GM11168 (cell line): ENCODE measurements at regions not wholly inside any gene's neighbourhood (a gene's known extent, or its start where the extent isn't known, plus 50 kb on each side); places are given as distances from the start of the nearest gene placed in this dataset.
"Not testable (repeated sequence)": the region's sequence is repeated elsewhere in the genome, so short reads cannot be mapped to it uniquely, and the experiment has no call there.

Source experiments
- in situ Hi-C: fragments of 300-500 bp; cut with MboI; formaldehyde crosslinking; loops from one replicate; pipeline ENCODE4 v1.12.0; 2022; ENCODE audit warnings: low sequenced_read_pairs; ENCODE audit not compliant: unreplicated experiment

DNA sequence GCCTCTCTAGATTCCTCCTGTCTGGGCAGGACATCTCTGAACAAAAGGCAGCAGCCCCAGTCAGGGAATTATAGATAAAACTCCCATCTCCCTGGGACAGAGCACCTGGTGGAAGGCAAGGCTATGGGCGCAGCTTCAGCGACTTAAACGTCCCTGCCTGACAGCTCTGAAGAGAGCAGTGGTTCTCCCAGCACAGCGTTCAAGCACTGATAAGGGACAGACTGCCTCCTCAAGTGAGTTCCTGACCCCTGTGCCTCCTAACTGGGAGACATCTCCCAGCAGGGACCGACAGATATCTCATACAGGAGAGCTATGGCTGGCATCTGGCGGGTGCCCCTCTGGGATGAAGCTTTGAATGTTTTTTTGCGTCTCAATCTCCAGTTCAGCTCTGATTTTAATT is 262.2 kb downstream of the PARM1 start:
- in situ Hi-C loops, result no loop called here

DNA sequence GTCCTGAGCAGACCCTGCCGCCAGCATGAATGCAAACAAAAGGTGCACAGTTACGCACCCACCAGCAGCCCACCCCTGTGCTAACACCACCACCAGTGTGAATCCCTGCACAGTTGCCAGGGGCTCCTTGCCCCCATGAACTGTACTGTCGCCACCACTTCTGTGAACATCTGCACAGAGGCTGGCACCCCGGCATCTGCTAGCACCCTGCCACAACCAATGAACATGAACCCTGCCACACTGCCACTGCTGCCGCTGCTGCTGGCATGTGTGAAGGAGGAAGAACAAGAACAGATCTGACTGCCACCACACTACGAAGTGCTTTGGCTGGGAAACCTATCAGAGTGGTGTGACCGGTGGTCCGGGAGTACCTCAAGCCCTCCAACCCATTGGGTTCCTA is 261.3 kb downstream of the PARM1 start:
- in situ Hi-C loops, result no loop called here

DNA sequence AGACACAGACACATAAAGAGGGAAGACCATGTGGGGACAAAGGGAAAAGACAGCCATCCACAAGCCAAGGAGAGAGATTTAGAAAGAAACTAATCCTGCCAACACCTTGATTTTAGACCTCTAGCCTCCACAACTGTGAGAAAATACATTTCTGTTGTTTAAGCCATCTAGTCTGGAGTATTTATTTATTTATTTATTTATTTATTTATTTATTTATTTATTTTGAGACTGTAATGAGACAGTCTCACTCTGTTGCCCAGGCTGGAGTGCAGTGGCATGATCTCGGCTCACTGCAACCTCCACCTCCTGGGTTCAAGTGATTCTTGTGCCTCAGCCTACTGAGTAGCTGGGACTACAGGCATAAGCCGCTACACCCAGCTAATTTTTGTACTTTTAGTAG is 259.3 kb downstream of the PARM1 start:
- in situ Hi-C loops, result not testable (repeated sequence)

DNA sequence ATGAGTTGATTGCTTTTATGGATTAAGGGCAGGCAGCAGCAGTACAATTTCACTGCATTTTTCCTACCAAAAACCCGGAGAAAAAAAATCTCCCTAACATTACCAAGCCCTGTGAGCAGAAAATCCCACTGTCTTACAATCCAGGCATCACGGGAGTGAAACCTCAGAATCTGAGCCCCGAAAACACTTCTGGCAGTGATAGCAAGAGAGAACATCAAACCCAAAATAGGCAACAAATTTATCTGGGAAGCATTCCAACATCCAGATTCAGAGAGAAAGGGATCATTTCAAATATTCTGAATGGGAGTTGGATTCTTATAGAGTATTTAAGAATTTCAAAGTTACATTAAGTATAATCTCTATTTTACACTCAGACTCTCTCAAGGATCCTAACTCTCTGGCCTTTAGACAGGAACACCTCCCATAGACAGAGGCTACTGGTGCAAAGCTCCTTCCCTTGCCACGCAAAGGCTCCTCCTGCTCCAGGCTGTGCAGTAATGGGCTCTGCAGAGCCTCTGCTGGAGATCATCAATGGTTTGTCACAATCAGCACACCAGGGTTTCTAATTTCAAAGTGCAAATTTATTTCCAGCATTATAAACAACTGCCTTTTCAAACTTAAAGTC is 256.9 kb downstream of the PARM1 start:
- in situ Hi-C loops, result no loop called here

DNA sequence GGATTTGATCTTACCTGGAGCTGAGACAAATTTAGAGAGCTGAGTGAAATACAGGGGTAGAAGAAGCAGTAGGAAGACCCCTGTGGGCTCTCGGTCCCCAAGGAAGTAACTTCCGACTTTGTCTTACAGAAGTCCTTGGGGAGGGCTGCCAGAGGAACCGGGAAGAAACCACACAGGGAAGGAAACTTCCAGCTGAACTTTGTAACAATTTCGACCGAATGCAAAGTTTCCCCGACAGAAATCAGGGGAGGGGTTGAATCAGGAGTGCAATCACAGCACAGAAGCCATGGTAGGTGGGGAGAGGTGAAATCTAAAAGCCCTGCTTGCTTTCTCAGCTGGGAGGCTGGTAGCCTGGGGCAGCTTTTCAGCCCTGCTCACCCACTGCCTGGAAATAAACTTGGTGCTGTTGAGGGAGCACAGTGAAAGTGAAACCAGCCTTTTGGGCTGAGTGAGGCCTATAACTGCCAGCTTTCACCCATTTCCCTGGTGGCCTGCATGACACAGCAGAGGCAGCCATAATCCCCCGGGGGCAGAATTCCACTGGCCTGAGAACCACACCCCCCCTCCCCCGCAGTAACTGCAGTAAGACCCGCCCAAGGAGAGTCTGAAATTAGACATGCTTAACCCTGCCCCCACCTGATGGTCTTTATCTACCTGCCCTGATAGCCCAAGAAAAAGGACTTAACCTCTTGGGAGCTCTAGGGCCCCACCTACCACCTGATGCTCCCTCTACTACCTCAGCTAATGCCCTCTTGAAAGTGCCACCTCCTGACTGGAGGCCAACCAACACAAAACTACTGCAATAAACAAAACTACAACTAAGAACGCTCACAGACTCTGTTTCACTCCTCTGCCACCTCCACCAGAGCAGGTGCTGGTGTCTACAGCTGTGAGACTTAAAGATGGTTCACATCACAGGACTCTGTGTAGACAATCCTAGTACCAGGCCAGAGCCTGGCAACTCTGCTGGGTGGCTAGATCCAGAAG is 248.2 kb downstream of the PARM1 start:
- in situ Hi-C loops, result no loop called here

DNA sequence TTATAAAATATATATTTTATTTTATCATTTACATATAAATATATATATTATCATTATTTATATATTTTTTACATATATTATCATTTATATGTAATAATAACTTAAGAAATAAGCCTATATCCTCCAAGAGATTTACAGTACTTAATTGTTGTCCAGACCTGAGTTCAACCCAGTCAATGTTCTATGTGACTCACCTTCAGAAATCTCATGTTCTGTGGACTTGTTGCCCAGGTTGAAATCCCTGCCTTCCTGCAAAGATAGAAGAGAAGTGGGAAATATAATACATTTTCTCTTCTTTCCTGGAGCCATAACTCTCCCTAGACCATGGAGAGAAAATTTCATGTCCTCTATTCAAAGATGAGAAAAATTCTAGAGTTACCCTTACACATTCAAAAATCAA is 247.3 kb downstream of the PARM1 start:
- in situ Hi-C loops, result no loop called here

DNA sequence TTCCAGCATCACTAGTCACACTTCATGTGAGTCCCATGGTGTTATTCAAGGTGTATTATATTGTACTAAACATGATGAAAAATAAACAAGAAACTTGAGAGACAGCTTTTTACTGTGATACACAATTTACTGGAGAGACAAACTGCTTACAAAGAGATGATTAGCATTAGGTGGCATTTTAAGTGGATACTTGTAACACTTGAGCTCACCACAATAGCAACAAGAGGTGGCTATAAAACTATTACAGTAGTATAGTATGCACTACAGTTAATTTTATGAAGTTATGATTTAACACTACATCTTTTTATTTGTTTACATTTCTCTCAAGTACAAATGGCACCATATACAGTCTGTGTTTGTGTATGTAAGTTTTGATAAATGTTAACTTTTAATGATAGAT is 246.6 kb downstream of the PARM1 start:
- in situ Hi-C loops, result no loop called here

DNA sequence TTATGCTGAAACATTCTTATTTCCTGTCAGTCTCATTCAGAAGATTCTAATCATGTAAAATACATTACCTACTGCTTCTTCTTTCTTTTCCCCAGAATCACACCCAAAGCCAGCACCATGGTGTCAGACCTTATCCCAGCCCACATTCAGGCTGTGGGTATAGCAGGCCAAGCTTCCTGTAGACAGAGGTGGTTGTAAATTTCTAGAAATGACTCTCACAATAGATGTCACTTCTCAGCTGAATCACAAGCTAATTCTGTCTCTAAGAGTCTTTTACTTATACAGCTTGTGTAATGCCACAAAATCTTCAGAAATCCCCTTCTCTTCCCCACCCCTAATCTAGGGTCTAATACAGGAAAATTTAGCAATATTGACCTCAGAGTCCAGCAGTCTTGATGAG is 239.6 kb downstream of the PARM1 start:
- in situ Hi-C loops, result no loop called here

DNA sequence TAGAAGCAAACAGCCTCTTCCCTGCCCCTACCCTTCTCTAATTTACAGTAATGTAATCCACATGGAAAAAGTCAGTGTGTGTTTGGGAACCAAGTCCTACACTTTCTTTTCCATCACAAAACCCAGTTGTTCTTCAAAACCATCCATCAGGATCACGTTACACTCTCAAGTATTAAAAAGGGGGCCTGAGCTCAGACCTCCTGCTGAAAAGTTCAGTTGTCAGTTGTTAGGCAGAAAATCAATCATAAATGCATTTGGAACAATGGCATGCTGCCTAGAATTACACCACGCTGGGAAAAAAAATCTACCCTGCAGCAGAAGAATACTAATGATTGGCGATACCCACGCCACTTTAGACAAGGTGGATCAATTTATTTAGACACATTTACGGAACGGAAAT is 236.5 kb downstream of the PARM1 start:
- in situ Hi-C loops, result no loop called here

DNA sequence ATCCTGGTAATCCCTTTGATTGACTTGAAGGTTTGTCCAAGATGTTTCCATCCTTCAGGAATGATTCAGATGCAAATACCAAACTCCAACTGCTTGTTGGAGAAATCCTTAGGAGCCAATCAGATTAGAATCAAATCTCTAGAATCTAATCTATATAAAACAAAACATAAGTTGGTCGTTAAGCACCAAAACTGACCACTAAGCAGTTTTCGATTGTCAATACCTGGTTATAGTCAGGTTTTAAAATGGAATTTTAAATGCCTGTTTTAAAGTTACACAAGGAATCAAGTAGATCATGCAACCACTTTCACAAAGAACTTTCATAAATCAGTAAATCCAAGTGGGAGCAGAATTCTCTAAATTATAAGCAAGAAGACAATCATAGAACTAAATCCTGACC is 236.1 kb downstream of the PARM1 start:
- in situ Hi-C loops, result no loop called here

DNA sequence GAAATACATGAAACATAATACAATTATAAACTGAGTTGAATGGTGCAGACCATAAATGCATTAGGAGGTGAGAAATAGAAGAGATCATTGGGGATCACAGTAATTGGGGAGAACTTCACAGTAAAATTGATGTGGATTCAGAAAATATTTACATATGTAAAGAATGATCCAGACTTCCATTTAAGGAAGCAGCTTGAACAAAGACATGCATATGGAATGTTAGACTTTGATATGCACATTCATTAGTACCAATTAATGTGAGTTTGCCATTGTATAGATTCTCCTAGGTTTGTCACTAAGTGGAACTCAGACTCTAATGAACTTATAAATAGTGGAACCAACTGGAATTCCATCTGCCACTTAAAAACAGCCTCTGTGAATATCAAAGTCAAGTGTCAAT is 235.6 kb downstream of the PARM1 start:
- in situ Hi-C loops, result no loop called here

DNA sequence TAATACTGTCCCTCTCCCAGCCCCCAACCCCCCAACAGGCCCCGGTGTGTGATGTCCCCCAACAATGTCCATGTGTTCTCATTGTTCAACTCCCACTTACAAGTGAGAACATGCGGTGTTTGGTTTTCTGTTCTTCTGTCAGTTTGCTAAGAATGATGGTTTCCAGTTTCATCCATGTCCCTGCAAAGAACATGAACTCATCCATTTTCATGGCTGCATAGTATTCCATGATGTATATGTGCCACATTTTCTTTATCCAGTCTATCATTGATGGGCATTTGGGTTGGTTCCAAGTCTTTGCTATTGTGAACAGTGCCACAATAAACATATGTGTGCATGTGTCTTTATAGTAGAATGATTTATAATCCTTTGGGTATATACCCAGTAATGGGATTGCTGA is 232.2 kb downstream of the PARM1 start:
- in situ Hi-C loops, result not testable (repeated sequence)

DNA sequence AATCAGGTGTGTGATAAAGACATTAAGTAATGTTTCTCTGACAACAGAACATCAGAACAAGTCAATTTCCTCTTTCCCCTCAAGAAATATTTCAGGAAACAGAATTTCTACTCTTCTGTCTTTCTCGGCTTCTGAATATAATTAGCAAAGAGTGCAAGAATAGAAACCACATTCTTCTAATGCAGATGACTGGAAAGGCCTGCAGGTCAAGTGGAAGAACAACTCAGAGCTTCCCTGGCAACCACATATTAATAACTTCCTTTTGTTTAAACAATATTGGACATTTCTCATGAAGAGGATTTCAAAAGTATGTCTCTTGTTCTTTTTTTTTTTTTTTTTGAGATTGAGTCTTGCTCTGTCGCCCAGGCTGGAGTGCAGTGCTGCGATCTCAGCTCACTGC is 225.5 kb downstream of the PARM1 start:
- in situ Hi-C loops, result no loop called here

DNA sequence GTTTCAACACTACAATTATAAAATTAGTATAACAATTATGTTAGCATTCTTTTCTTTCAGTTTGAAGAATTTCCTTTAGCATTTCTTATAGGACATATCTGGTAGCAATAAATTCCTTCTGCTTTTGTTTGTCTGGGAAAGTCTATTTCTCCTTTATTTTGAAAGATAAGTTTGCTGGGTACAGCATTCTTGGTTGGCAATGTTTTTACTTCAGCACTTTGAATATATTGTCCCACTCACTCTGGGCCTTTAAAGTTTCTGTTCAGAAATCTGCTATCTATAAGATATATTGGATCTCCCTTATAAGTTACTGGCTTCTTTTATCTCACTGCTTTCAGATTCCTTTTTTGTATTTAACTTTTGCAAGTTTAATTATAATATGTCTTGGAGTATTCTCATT is 222.1 kb downstream of the PARM1 start:
- in situ Hi-C loops, result no loop called here

DNA sequence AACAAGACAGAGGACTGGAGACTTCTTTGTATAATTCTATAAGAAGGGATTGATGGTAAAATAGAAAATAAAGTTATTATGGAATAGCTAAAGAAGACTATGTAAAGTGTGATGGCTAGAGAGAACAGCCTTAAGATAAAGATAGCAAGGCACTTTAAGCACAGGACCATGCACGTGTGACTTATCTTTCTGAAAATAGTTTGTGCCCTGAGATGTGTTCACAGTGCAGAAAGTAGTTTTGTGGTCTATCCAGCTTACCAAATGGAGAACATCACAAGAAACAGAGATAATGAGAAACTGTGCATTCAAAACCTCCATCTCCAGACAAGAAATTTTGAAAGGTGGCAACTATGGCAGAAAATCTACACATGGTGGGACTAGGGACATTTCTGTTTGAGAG is 213.3 kb downstream of the PARM1 start:
- in situ Hi-C loops, result no loop called here

DNA sequence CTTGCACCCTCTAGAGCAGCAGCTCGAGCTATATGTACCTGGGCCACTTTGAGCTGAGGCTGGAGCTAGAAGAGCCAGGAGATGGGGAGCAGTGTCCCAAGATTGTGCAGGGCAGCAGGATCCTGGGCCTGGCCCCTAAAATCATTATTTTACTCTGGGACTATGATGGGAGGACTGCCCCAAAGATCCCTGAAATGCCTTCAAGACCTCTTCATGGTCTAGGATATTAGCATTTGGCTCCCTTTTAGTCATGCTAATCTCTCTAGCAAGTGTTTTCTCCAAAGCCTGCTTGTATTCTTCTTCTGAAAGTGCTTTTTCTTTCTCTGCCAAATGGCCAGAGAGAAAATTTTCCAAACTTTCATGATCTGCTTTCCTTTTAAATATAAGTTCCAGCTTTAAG is 211.6 kb downstream of the PARM1 start:
- in situ Hi-C loops, result no loop called here

DNA sequence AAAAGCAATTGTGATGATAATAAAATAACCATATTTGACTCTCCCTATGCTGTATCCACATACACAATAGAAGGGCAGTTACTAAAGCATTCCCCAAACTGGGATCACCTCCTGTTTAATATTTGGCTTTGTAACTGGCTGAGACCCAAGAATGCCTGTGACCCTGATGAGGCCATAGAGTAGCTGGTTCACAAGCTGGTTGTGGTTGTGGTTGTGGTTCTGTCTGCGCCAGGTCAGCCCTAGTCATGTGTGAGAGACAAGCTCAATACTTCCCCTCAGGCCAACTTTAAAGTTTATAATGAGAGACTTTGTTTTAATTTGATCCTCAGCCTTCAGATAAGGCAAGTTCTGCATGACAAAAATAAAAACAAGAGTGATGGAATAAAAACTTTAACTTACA is 209.9 kb downstream of the PARM1 start:
- in situ Hi-C loops, result no loop called here

DNA sequence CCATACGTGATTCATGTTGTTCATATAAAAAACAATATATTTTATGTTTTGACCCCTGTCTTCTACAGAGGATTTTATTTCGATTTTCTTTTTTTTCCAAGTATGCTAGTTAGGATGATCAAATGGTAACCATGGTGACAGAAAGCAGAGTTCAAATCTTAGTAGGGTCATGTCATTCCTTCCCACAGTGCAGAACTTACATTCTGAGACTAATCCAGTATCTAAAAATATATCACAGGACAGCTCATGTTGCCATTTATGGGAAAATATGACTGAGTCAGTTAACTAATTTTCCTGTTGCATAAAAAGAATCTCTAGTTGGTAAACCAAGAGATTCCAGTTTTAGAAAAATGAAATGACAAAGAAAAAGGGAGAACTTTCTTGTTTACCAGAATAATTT is 209.5 kb downstream of the PARM1 start:
- in situ Hi-C loops, result no loop called here

DNA sequence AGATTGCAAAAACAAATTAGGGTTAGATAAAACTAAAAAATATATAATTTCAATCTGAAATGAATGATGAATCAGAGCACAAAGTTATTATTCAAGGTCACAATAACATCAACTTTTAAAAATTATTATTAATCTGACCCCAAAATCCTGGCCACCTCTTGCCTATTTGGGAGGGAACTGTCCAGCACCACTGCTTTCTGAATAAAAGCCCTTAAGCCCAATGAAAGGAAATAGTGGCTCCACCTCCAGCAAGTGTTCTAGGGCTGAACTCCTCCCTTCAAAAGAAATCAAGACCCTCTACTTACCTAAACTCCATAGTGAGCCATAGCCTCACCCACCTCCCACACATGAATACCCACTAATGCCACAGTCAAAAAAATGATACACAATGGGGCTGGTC is 208.2 kb downstream of the PARM1 start:
- in situ Hi-C loops, result no loop called here

DNA sequence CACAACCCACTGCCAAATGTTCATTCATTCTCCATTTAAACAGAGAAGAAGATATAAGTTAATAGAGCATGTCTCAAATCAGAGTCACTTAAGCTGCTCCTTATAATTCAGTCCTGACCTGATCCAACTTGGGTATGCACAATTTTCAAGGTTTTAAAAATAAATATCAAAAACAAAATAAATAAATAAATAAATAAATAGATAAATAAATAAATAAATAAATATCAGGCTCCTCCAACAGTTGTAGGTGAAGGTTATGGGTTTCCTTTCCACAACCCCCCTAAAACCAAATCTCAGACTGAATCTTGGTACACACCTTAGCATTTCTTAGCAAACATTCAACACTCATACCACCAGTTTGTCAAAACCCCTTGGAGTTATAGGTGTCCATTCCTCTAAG is 204.4 kb downstream of the PARM1 start:
- in situ Hi-C loops, result no loop called here

DNA sequence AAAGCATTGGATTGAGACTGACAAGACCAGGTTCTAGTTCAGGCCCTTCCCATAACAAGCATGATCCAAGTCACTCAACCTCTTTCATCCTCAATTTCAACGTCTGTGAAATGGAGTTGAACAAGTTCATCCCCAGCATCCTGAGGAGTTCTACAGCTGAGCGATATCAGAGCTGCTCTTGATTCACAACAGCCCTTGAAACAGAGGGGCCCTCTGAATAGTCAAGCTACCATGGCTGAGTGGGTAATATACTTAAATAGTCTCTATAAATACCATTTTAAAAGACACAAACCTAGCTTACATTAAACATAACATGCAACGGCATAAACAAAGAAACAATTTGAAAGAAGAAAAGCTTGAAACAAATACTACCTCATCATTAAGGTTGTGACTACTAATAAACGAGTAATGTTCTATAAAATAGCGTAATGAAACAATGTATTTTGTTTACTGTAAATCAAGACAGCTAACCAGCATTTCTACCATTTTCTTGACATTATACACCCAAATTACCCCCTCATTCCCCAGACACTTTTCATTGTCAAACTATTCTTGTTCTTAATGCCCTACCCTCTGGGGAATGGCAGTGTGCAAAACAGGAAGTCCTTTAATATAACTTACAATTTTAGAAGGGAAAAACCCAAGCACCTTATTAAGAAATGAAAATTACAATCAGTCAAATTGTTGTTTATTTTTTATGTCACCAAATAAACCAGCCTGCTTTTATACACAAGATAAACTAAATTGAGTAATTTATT is 202.3 kb downstream of the PARM1 start:
- in situ Hi-C loops, result no loop called here
